ENCODE measurements at regions not wholly inside any gene's neighbourhood (a gene's known extent, or its start where the extent isn't known, plus 50 kb on each side); places are given as distances from the start of the nearest gene placed in this dataset.
"Not testable (repeated sequence)": the region's sequence is repeated elsewhere in the genome, so short reads cannot be mapped to it uniquely, and the experiment has no call there.

GRCh38 chr3:36187197-36187596, 193.1 kb upstream of the STAC start:
- not testable (repeated sequence) for DNase-seq (ENCODE audit: low read depth in 3 of 3, low spot score in 1 of 3)

GRCh38 chr3:36192901-36193300, 187.4 kb upstream of the STAC start:
- DNase-seq (ENCODE audit: low read depth in 3 of 3, low spot score in 1 of 3): no peak

- no peak for DNase-seq (ENCODE audit: low read depth in 3 of 3, low spot score in 1 of 3)
Measured at GRCh38 chr3:36193448-36193847, 186.9 kb upstream of the STAC start.

GRCh38 chr3:36196058-36196457, 184.2 kb upstream of the STAC start:
- no peak for DNase-seq (ENCODE audit: low read depth in 3 of 3, low spot score in 1 of 3)

- DNase-seq (ENCODE audit: low read depth in 3 of 3, low spot score in 1 of 3): no peak
Measured at GRCh38 chr3:36197151-36197550, 183.2 kb upstream of the STAC start.

DNA sequence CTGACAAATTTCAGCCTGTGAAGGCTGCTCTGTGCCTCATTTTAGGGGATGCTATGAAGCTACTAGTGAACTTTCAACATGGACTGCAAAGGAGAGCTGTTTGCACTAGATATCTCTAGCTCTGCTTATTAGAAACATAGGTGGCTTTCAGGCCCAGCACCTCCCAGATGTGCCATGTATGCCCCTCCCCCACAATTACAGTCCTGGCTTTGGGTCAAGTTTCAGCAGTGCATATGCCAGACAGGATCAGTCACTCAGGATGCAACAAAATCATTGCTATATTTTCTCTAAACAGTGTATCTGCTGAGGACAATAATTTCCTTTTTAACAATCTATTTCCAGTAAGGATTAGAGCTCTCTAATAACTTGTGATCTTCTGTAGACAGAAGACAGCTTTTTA, 178.8 kb upstream of the STAC start:
- no peak for DNase-seq (ENCODE audit: low read depth in 3 of 3, low spot score in 1 of 3)

- no peak for DNase-seq (ENCODE audit: low read depth in 3 of 3, low spot score in 1 of 3)
Measured at GRCh38 chr3:36206956-36207580, 173.2 kb upstream of the STAC start.

DNA sequence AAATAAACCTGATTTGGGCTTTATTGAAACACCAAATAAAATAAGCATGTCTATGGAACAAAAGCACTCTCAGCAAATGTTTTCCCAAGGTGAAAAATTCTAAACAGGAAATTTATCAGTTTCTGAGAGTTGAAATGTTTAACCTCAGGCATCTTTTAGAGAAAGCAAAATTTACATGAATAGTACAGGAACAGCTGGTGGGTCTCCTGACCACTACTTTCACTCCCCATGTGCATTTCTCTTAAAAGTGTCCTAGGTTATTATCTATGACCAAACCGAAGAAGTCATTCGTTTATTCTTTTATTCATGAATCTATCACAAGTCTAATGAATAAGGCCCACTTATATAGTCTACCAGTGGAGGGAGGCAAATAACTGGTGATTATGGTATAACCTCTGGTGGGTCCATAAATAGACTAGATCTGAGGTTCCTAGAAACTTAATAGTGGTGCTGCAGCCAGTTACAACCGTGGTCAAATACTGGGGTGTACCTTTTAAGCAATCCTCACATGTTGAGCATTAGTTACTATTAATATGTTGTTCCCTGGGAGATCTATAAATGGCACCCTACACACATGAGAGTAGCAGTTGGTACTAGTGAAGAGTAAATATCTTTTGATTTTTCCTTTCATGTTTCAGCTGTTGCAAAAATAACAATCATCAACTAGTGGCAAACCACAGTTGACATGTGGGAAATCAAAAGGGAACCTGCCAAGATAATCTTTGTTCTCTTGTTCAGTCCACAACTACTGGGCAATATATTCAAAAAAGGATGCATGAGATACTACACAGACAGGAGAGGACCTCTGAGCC, 169.3 kb upstream of the STAC start:
- no peak for DNase-seq (ENCODE audit: low read depth in 3 of 3, low spot score in 1 of 3)

DNA sequence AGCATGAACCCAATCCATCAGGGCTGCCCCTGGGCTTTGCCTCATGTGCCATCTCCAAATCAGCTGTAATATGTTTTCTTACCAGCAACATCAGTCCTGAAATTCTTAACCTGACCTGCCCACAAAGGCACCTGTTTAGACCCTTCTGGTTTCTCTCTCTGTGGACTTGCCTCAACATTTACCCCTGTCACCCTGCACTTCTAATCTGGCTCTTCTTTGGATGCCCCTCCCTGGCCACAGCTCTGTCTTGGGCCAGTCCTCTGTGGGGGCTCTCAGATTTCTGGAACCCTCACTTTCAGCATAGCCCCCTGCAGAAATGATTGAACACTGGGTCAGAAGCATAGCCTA, 168.7 kb upstream of the STAC start:
- DNase-seq (ENCODE audit: low read depth in 3 of 3, low spot score in 1 of 3): no peak

GRCh38 chr3:36212251-36212650, 168.1 kb upstream of the STAC start:
- no peak for DNase-seq (ENCODE audit: low read depth in 3 of 3, low spot score in 1 of 3)

DNA sequence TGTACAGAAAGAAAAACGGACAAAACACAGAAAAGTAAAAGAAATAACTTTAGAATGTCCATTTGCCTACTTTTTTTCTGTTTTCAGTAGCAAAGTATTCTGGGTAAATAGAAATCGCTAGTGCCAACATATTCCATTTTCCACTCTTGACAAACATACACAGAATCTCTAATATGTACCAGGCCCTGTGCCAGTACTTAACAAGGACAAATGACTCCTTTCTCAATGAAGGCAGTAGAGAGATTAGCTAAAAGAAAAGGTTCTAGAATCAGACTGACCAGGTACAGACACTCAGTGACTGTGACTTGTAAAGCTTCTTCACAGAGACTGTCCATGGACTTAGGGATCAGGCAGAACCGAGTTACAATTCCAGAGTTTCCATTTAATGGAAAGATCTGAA, 165.8 kb upstream of the STAC start:
- no peak for DNase-seq (ENCODE audit: low read depth in 3 of 3, low spot score in 1 of 3)

- DNase-seq (ENCODE audit: low read depth in 3 of 3, low spot score in 1 of 3): no peak
Measured at GRCh38 chr3:36215241-36215640, 165.1 kb upstream of the STAC start.

- no peak for DNase-seq (ENCODE audit: low read depth in 3 of 3, low spot score in 1 of 3)
Measured at GRCh38 chr3:36219398-36219797, 160.9 kb upstream of the STAC start.

DNA sequence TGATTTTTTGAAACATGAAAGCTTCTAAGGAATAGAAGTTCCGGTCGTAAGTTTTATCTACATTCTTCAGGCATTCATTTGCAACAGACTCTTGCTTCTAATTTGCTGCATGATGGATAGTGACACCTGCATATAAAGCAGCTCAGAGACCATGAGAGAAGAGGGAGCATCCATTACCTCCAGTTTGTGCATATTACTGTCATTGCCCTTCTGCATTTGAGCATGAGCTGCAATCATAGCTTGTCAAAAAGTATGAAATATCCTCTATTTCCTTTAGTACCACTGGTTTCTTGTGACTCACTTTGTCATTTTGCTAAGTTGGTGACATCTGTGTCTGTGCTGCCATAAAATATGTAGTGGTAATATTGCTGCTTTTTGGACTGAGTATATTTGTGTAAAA, 160.1 kb upstream of the STAC start:
- DNase-seq (ENCODE audit: low read depth in 3 of 3, low spot score in 1 of 3): no peak

DNA sequence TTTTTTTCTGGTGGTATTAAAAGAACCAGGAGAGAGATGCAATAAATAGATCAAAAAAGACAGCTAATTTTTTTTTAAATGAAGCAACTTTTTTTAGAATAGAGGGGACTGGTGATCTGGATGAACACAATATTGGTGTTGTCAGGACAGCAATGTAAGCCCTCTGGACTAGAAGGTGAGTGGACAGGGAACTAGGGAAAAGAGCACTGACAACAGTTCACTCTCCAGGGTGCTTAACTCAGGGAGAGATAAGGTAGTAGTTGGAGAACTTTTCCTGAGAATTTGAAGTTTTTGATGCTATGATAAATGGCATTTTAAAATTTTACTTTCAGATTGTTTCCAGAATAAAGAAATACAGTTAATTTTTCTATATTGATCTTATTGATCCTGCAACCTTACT, 158.3 kb upstream of the STAC start:
- DNase-seq (ENCODE audit: low read depth in 3 of 3, low spot score in 1 of 3): no peak

GRCh38 chr3:36227980-36228379, 152.3 kb upstream of the STAC start:
- DNase-seq (ENCODE audit: low read depth in 3 of 3, low spot score in 1 of 3): no peak

DNA sequence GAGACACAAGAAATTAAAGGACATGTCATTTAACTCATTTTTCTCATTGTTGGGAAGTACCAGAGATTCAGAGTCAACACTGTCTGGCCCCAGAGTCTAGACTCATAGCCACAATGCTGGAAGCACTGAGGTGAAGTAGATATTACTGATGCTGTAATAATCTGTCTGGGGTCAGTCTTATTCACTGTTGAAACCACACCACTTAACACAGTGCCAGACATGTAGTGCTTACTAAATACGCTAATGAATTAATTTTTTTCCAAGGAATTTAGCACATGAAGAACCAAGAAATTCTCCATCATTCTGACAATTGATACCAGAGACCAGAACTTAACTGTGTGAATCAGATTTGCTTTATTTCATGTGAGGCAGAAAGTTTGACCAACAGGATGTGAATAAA, 150.8 kb upstream of the STAC start:
- no peak for DNase-seq (ENCODE audit: low read depth in 3 of 3, low spot score in 1 of 3)

- no peak for DNase-seq (ENCODE audit: low read depth in 3 of 3, low spot score in 1 of 3)
Measured at GRCh38 chr3:36232797-36233489, 147.4 kb upstream of the STAC start.

GRCh38 chr3:36244728-36245127, 135.6 kb upstream of the STAC start:
- DNase-seq (ENCODE audit: low read depth in 3 of 3, low spot score in 1 of 3): no peak

DNA sequence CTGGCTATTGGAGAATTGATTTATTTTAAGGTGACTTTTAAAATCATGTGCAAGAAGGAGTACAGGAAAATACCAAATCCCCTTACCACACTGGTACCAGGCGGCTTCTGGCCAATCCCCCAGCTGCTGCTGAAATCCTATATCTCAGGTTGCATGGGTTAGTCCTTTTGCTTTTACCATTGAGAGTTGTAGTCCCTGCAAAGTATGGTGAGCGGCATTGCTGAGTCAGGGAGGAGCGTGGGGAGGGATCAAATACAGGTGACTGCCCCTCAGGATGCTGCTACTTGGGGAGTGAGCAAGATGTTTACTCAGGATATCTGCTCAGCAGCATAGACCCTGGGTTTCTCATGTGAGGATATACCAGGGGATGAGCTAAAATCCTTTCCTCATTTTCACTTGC, 131.9 kb upstream of the STAC start:
- no peak for DNase-seq (ENCODE audit: low read depth in 3 of 3, low spot score in 1 of 3)

DNA sequence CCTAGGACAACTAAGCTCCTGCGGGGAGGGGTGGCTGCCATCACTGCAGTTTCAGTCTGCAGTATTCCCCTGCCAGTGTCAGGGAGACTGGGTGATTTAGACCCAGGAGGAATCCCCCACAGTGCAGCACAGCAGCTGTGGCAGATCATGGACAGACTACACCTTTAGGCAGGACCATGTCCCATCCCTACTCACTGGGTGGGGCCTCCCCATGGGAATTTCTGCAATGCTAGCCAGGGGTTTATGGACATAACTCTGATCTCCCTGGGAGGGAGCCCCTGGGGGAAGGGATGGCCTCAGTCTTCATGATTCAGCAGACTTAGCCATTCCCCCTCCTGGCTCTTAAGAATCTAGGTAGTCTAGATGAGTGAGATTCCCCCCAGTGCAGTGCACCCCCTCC, 130.1 kb upstream of the STAC start:
- DNase-seq (ENCODE audit: low read depth in 3 of 3, low spot score in 1 of 3): no peak

GRCh38 chr3:36257158-36257852, 123.0 kb upstream of the STAC start:
- no peak for DNase-seq (ENCODE audit: low read depth in 3 of 3, low spot score in 1 of 3)
